ENCODE measurements at regions not wholly inside any gene's neighbourhood (a gene's known extent, or its start where the extent isn't known, plus 50 kb on each side); places are given as distances from the start of the nearest gene placed in this dataset.

DNA sequence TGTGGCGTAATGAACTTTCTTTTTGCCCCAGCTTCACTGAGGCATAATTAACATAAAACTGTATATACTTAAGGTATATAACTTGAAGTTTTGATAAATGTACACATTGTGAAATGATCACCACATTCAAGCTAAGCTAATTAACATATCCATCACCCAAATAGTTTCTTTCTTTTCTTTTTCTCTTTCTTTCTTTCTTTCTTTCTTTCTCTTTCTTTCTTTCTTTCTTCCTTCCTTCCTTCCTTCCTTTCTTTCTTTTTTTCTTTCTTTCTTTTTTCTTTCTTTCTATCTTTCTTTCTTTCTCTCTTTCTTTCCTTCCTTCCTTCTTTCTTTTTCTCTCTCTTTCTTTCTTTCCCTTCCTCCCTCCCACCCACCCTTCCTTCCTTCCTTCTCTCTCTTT is 62.5 kb downstream of the XCL1 start:
- TF ChIP-seq, protein P1, sequence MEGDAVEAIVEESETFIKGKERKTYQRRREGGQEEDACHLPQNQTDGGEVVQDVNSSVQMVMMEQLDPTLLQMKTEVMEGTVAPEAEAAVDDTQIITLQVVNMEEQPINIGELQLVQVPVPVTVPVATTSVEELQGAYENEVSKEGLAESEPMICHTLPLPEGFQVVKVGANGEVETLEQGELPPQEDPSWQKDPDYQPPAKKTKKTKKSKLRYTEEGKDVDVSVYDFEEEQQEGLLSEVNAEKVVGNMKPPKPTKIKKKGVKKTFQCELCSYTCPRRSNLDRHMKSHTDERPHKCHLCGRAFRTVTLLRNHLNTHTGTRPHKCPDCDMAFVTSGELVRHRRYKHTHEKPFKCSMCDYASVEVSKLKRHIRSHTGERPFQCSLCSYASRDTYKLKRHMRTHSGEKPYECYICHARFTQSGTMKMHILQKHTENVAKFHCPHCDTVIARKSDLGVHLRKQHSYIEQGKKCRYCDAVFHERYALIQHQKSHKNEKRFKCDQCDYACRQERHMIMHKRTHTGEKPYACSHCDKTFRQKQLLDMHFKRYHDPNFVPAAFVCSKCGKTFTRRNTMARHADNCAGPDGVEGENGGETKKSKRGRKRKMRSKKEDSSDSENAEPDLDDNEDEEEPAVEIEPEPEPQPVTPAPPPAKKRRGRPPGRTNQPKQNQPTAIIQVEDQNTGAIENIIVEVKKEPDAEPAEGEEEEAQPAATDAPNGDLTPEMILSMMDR (conservative IDR thresholded peaks at IDR 0.05 in 1 of 2, IDR thresholded peaks at IDR 0.05 in 1 of 2; ENCODE audit: low read depth in 1 of 2, low read length in 2 of 2), result no peak
- no peak for TF ChIP-seq EZH2 (IDR thresholded peaks at IDR 0.05; ENCODE audit: low read length, missing control alignments)

Measured in fibroblast of lung (primary cell).